ENCODE measurements at regions not wholly inside any gene's neighbourhood (a gene's known extent, or its start where the extent isn't known, plus 50 kb on each side); places are given as distances from the start of the nearest gene placed in this dataset.

DNA sequence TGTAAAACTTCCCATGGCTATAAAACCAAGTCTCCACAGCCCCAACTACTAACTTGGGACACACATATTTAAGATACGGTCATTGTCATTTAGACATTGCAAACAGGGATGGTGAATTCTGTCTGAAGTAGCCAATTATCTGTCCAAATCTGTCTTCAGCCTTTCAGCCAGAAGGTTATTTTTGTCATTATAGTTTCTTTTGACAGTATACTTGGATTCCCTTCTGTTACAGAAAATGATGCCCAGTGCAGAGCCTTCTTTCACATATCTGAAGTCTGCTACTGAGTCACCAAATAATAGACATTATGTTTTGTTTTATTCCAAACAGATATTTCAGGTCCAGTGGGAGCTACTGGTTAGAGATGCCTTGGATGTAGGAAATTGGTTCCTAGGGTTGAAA, 452.4 kb upstream of the HTR2A start:
- no peak for TF ChIP-seq POLR2A (IDR thresholded peaks at IDR 0.05)
- TF ChIP-seq, protein P1, sequence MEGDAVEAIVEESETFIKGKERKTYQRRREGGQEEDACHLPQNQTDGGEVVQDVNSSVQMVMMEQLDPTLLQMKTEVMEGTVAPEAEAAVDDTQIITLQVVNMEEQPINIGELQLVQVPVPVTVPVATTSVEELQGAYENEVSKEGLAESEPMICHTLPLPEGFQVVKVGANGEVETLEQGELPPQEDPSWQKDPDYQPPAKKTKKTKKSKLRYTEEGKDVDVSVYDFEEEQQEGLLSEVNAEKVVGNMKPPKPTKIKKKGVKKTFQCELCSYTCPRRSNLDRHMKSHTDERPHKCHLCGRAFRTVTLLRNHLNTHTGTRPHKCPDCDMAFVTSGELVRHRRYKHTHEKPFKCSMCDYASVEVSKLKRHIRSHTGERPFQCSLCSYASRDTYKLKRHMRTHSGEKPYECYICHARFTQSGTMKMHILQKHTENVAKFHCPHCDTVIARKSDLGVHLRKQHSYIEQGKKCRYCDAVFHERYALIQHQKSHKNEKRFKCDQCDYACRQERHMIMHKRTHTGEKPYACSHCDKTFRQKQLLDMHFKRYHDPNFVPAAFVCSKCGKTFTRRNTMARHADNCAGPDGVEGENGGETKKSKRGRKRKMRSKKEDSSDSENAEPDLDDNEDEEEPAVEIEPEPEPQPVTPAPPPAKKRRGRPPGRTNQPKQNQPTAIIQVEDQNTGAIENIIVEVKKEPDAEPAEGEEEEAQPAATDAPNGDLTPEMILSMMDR (IDR thresholded peaks at IDR 0.05): no peak
- 67 to 92% (median 84%) methylated on average over 1 of the region's 1 CpG for WGBS, 4 donors
- Histone ChIP-seq H3K4me3 (no peak overlapping the region), H3K9me3 (replicated peaks in 1 of 3) (no peaks in the 10 kb centered on the region), H3K36me3 (replicated peaks in 1 of 2) (no peaks in the 10 kb centered on the region), H3K4me1 (replicated peaks in 1 of 2) (no peaks in the 10 kb centered on the region), H3K27me3 (no peaks in the 10 kb centered on the region), H3K27ac (no peak overlapping the region)
- intact Hi-C loops (cut with DNase I): no loop called here
- DNase-seq: no peak

DNA sequence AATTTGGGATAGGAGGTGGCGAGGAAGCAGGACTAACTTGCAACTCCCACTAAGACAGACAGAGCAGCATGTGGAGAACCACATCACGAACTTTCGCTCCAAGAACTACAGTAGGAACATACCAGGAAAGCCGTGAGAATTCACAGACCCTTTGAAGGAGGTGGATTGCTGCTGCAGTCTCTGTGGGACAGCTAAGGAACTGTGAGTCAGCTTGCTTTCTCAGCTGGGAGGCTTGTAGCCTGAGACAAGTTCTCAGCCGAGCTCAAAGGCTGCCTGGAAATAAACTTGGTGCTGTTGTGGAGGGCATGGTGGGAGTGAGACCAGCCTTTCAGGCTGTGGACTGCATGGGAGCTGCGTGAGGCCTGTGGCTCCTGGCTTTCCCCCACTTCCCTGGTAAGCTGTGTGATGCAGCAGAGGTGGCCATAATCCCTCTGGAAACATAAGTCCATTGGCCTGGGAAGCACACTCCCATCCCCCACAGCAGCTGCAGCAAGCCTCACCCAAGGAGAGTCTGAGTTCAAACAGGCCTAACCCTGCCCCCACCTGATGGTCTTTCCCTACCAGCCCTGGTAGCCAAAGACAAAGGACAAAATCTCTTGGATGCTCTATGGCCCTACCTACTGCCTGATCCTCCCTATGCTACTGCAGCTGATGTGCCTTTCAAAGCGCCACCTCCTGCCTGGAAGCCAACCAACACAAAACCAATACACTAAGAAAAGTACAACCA, 441.1 kb upstream of the HTR2A start:
- Histone ChIP-seq H3K27me3 (peaks cover 4% of the 10 kb centered on the region), H3K4me1 (replicated peaks in 1 of 2) (no peaks in the 10 kb centered on the region), H3K9me3 (replicated peaks in 1 of 3) (no peaks in the 10 kb centered on the region), H3K36me3 (replicated peaks in 1 of 2) (no peaks in the 10 kb centered on the region), H3K4me3 (no peak overlapping the region), H3K27ac (no peak overlapping the region)
- WGBS, 4 donors: 74 to 83% (median 82%) methylated on average over 7 of the region's 7 CpGs
- TF ChIP-seq, protein P1 (IDR thresholded peaks at IDR 0.05): no peak
- TF ChIP-seq POLR2A (IDR thresholded peaks at IDR 0.05): no peak
- intact Hi-C loops (cut with DNase I): no loop called here
- DNase-seq: no peak

DNA sequence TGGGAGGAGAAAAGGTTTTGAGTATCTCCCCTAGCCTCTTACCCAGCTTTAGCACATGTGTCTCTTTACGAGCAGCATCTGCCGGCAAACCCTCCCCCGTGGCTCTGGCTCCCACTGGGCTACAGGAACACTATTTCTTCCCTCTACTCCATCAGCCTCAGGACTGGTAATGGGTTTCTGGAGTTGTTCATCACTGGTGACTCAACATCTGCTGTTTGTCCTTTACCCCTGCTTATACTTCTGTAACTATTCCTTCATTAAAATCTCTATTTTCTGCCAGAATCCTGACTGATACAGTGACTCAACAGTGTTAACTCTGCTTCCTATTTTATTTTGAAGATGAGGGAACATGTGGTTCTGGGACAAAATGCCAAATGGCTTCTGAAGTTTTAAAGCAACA, 437.3 kb upstream of the HTR2A start:
- Histone ChIP-seq H3K36me3 (replicated peaks in 1 of 2) (no peaks in the 10 kb centered on the region), H3K4me3 (no peak overlapping the region), H3K27me3 (peaks cover 4% of the 10 kb centered on the region), H3K9me3 (replicated peaks in 1 of 3) (no peaks in the 10 kb centered on the region), H3K27ac (no peak overlapping the region), H3K4me1 (replicated peaks in 1 of 2) (no peaks in the 10 kb centered on the region)
- intact Hi-C loops (cut with DNase I): no loop called here
- no peak for DNase-seq
- TF ChIP-seq POLR2A (IDR thresholded peaks at IDR 0.05): no peak
- TF ChIP-seq, protein P1 (IDR thresholded peaks at IDR 0.05): no peak
- WGBS, 4 donors: 54 to 68% (median 61%) methylated on average over 3 of the region's 3 CpGs

DNA sequence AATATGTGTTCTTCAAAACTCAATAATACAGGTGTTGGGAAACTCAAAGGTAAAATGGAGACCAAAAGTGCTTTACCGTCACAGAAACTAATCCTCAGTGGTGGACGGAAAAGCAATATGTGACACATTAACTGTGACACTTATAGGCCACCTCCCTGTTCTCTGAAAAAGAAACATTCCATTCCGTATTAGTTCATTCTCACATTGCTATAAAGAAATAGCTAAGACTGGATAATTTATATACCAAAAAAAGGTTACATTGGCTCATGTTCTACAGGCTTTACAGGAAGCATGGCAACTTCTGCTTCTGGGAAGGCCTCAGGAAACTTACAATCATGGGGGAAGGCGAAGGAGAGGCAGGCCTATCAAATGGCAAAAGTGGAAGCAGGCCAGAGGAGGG, 435.3 kb upstream of the HTR2A start:
- no peak for DNase-seq
- Histone ChIP-seq H3K36me3 (replicated peaks in 1 of 2) (no peaks in the 10 kb centered on the region), H3K27ac (no peak overlapping the region), H3K4me3 (no peak overlapping the region), H3K4me1 (replicated peaks in 1 of 2) (no peaks in the 10 kb centered on the region), H3K27me3 (peaks cover 4% of the 10 kb centered on the region), H3K9me3 (replicated peaks in 1 of 3) (no peaks in the 10 kb centered on the region)
- TF ChIP-seq, protein P1 (IDR thresholded peaks at IDR 0.05): no peak
- no peak for TF ChIP-seq POLR2A (IDR thresholded peaks at IDR 0.05)
- intact Hi-C loops (cut with DNase I): no loop called here
- 70 to 84% (median 74%) methylated on average over 4 of the region's 4 CpGs for WGBS, 4 donors

Data from adrenal gland (tissue), 9 donors.